GM21825 (cell line): ENCODE measurements at regions not wholly inside any gene's neighbourhood (a gene's known extent, or its start where the extent isn't known, plus 50 kb on each side); places are given as distances from the start of the nearest gene placed in this dataset.
A peak's percentile ranks its signal among the peaks of the same experiment; 100 is the strongest.
"Not testable (repeated sequence)": the region's sequence is repeated elsewhere in the genome, so short reads cannot be mapped to it uniquely, and the experiment has no call there.

Experiments used
- ATAC-seq: cut with Tn5 transposase; IDR thresholded peaks from one replicate; pipeline ENCODE4 v1.9.1; 2021; ENCODE audit warnings: mild to moderate bottlenecking, moderate library complexity; ENCODE audit not compliant: unreplicated experiment

GRCh38 chr7:73244782-73245311 lies 63.8 kb downstream of the NSUN5 start:
- not testable (repeated sequence) for ATAC-seq

DNA sequence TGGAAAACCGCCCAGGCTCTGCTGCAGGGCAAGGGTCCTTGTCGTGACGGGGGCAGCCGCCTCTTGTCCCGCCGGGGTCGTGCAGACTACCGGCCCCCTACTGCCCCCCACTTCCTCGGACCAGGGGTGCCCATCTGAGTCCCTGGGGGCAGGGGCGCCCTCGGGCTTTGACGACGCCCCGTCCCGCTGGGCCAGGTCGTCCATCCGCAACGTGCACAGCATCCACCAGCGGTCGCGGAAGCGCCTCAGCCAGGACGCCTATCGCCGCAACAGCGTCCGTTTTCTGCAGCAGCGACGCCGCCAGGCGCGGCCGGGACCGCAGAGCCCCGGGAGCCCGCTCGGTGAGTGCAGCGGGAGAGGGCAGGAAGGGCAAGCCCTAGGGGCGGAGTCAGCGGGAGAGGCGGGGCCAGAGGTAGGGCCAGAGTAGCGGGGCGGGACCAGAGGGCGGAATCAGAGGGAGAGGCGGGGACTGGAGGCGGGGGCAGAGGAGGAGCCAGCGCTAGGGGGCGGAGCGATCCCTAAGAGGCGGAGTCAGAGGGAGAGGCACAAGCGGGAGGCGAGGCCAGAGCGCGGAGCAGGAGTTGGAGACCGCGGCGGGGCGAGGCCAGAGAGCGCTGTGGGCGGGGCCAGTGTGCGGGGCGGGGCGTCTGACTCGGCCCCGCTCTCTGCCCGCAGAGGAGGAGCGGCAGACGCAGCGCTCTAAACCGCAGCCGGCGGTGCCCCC lies 73.5 kb downstream of the NSUN5 start:
- ATAC-seq = peak; percentile 85

DNA sequence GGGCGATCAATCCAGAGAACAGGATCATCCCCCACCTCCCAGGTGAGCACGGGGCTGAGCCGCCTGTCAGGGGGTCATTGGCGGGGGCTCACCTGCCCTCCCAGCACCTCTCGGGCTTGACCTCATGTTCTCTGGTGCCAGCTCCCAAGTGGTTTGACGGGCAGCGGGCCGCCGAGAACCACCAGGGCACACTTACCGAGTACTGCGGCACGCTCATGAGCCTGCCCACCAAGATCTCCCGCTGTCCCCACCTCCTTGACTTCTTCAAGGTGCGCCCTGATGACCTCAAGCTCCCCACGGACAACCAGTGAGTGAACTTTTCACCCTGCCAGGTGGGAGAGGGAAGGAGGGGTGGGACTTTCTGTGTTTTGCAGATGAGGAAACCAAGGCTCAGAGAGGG lies 82.9 kb downstream of the NSUN5 start:
- ATAC-seq = not testable (repeated sequence)

DNA sequence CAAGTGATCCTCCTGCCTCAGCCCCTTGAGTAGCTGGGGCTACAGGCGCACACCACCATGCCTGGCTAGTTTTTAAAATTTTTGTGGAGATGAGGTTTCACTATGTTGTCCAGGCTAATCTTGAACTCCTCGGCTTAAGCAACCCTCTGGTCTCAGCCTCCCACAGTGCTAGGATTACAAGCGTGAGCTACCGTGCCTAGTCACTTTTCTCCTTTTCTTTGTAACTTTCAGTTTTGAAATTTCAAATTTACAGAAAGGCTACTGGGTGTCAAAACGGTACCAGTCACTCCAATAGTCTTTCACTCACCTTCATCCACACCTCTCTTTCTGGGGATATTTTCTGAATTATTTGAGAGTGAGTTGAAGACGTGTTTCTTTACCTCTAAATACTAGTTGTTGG lies 86.9 kb downstream of the NSUN5 start:
- not testable (repeated sequence) for ATAC-seq

DNA sequence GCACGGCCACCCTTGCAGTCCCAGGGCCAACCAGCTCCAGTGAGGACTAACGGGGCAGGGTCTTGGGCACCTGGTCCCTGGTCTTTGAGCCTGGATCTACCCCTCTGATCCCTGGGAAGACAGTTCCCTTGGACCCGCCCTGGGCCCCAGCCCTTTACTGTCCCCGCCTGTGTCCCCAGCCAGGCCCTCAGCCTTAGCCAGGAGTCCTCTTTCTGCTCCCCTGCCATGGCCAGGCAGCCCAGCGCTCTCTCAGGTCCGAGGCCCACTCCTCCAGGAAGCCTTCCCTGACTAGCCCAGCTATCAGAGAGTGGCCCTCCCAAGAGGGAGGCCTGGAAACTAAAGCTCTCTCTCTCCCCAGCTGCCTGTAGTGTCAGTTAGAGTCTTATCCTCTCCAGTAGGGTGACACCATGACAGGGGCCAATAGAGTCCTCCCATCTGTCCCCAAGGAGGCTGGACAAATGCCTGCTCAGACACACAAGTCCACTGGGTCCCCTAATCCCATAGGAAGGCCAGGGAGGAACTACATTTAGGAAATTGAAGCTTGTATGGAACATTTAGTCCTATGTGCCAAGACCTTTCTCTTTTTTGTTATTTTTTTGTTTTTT lies 87.8 kb downstream of the NSUN5 start:
- peak; percentile 30 for ATAC-seq

DNA sequence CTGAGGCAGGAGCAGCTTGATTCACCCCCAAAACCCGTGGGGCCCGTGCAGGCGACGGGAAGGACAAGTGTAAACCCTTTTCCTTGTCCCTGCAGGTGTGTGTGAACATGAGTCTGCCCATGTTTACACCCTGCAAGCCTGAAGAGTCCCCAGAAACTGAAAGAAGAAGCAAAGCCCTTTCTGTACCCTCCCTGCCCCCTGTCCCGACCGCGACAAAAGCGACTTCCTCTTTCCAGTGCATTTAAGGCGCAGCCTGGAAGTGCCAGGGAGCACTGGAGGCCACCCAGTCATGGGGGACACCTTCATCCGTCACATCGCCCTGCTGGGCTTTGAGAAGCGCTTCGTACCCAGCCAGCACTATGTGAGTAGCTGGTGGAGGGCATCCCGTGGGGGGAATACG lies 88.3 kb downstream of the NSUN5 start:
- peak; percentile 79 for ATAC-seq

DNA sequence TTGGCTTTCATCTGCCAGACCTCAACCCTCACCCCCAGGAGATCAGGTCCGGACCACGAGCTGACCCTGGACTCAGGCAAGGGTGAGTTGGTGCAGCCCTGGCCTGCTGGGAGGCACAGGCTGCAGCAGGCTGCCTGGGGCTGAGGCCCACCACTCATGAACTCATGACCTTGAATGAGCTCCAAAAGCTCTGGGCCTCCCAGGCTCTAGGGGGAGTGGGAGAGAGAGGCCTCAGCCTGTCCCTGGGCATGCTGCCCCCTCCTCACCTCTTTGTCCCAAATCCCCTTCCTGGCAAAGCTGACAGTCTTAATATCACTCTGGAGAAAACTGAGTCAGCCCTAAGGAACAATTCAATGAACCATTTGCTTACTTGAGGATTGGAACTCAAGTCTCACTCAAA lies 89.8 kb downstream of the NSUN5 start:
- ATAC-seq = not testable (repeated sequence)

- not testable (repeated sequence) for ATAC-seq
Measured at GRCh38 chr7:73216046-73216675, 92.5 kb downstream of the NSUN5 start.

GRCh38 chr7:73215232-73215631 lies 93.4 kb downstream of the NSUN5 start:
- not testable (repeated sequence) for ATAC-seq

- not testable (repeated sequence) for ATAC-seq
Measured at GRCh38 chr7:73214471-73214870, 94.2 kb downstream of the NSUN5 start.

- not testable (repeated sequence) for ATAC-seq
Measured at GRCh38 chr7:73213076-73213475, 95.5 kb downstream of the NSUN5 start.

- not testable (repeated sequence) for ATAC-seq
Measured at GRCh38 chr7:73205594-73205993, 103.0 kb downstream of the NSUN5 start.

DNA sequence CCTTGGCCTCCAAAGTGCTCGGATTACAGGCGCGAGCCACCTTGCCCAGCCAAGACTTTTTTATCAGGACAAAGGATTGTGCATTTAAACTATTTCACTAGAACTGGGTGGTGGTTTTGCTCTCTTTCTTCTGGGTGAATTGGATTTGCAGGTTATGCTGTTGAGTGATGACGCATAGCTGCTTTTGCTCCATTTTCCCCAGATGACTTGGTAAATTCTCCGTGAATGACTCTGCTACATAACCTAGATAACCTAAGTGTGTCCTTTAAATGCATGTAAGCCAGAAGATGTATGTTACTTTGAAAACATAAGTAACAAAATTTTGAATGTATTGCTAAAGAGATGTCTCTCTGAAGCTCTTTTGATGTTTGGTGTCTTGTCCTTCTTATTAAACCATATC lies 103.7 kb downstream of the NSUN5 start:
- not testable (repeated sequence) for ATAC-seq

GRCh38 chr7:73203312-73203711 lies 105.3 kb downstream of the NSUN5 start:
- not testable (repeated sequence) for ATAC-seq

DNA sequence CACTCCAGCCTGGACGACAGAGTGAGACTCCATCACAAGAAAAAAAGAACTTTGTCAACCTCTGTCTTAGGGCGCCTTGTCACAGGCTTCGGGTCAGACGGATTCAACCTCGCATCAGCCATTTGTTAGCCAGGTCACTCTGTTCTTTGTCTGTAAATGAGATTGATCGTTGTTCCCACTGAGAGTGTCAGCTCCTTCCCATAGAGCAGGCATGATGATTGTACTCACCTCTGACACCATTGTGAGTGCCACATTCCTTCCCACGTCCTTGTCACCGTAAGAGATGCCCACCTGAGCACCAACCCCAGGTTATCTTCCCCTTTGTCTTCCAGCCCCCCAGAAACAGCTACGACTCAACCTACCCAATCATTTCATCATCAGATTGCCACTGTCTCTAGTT lies 107.4 kb downstream of the NSUN5 start:
- ATAC-seq = not testable (repeated sequence)

- not testable (repeated sequence) for ATAC-seq
Measured at GRCh38 chr7:73200518-73201099, 108.0 kb downstream of the NSUN5 start.

- ATAC-seq = not testable (repeated sequence)
Measured at GRCh38 chr7:73193991-73194390, 108.2 kb upstream of the SPDYE9 start.

DNA sequence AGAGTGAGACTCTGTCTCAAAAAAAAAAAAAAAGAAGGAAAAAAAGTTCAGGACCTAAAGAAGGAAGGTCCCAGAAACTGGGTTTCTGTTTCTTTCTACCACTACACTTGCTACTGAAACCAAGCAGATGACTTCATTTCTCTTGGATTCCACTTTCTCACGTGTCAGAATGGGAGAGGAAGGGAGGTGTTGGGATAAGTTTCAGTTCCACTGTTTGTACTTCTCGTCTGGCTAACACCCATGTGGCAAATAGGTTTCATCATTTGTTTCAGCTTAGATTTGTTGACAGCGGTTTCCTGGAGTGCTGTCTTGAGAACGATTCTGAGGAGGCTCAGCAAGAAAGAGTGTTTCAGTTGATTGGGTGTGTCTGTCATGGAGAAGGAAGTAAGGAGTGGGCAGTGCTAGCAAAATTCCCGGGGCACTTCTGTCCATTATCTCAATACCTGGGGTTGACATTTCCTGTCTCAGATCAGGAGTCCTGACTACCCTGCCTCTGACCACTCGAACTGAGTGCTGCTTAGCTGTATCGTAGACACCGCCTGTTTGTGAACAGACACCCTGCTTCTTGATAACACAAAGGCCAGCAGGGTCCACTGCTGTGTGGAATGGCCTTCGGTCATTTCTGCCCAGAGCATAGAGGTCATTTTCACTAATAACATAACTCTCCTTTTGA lies 104.8 kb upstream of the SPDYE9 start:
- not testable (repeated sequence) for ATAC-seq

GRCh38 chr7:73188287-73188686 lies 102.4 kb upstream of the SPDYE9 start:
- ATAC-seq = not testable (repeated sequence)

GRCh38 chr7:73186589-73187309 lies 100.9 kb upstream of the SPDYE9 start:
- not testable (repeated sequence) for ATAC-seq
